ENCODE measurements at regions not wholly inside any gene's neighbourhood (a gene's known extent, or its start where the extent isn't known, plus 50 kb on each side); places are given as distances from the start of the nearest gene placed in this dataset.

DNA sequence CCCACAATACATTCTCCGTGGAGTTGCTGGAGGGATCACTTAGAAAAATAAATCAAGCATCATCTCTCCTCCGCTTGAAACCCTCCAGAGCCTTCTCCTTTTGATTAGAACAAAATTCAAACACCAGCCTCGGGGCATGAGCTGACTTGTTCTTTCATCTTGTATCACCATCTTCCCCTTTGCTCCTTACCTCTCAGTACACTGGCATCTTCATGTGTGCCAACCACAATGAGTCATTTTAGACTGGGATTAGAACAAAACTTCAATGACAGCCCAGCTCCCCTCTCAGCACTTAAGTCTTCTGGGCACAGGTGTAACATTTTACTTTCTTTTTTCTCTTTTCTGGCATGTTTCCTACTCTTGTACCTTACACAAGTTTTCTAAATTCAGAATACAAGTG is 1159.2 kb upstream of the TMEM132C start:
- Histone ChIP-seq H3K4ac (ENCODE audit: low read depth, low read length) (no peak overlapping the region), H2BK12ac (ENCODE audit: insufficient read length, low read depth, low read length) (no peak overlapping the region), H3K27me3 (ENCODE audit: insufficient read depth, low read length) (no peaks in the 10 kb centered on the region), H4K8ac (replicated peaks; ENCODE audit: insufficient read length, low read depth, low read length) (no peak overlapping the region), H2BK120ac (ENCODE audit: low read depth, low read length, poor library complexity, severe bottlenecking) (no peak overlapping the region), H3K23ac (ENCODE audit: insufficient read length, low read depth, low read length) (no peak overlapping the region), H2AFZ (ENCODE audit: low read length) (no peak overlapping the region), H3K23me2 (ENCODE audit: insufficient read length, low read depth, low read length, poor library complexity, severe bottlenecking) (no peaks in the 10 kb centered on the region), H2BK20ac (ENCODE audit: low read depth, low read length, poor library complexity, severe bottlenecking) (no peak overlapping the region), H3K79me1 (ENCODE audit: insufficient read depth, low read depth, low read length, poor library complexity, severe bottlenecking) (no peaks in the 10 kb centered on the region), H2AK5ac (ENCODE audit: insufficient read length, low read length) (no peak overlapping the region), H4K20me1 (ENCODE audit: control insufficient read depth, insufficient read depth, insufficient read length) (no peaks in the 10 kb centered on the region), H2BK5ac (ENCODE audit: insufficient read length, low read length) (no peak overlapping the region), H3K18ac (ENCODE audit: insufficient read length, low read depth, low read length) (no peak overlapping the region), H4K91ac (ENCODE audit: insufficient read length, low read depth, low read length) (no peak overlapping the region), H3K27ac (ENCODE audit: insufficient read length, low read depth, low read length) (no peak overlapping the region), H4K5ac (ENCODE audit: insufficient read length, low read depth, low read length) (no peak overlapping the region), H3T11ph (ENCODE audit: low read length) (no peak overlapping the region), H3K56ac (ENCODE audit: insufficient read length, low read depth, low read length) (no peak overlapping the region), H3K4me1 (ENCODE audit: insufficient read depth, low read length) (no peaks in the 10 kb centered on the region), H3K14ac (ENCODE audit: insufficient read depth, low read length) (no peak overlapping the region), H3K4me2 (ENCODE audit: insufficient read depth, insufficient read length, low read length) (no peak overlapping the region), H3K9me3 (ENCODE audit: control insufficient read depth, low read depth, low read length) (no peaks in the 10 kb centered on the region), H2BK15ac (ENCODE audit: low read depth, low read length) (no peak overlapping the region), H3K9ac (ENCODE audit: extremely low read depth, insufficient read length, low read length) (no peak overlapping the region), H3K79me2 (ENCODE audit: insufficient read depth, low read length) (no peaks in the 10 kb centered on the region)
- WGBS (ENCODE audit: extremely low coverage, insufficient read length, low lambda C conversion rate) = no CpG with 5 or more reads among the region's 3 CpGs
- TF ChIP-seq, protein P1, sequence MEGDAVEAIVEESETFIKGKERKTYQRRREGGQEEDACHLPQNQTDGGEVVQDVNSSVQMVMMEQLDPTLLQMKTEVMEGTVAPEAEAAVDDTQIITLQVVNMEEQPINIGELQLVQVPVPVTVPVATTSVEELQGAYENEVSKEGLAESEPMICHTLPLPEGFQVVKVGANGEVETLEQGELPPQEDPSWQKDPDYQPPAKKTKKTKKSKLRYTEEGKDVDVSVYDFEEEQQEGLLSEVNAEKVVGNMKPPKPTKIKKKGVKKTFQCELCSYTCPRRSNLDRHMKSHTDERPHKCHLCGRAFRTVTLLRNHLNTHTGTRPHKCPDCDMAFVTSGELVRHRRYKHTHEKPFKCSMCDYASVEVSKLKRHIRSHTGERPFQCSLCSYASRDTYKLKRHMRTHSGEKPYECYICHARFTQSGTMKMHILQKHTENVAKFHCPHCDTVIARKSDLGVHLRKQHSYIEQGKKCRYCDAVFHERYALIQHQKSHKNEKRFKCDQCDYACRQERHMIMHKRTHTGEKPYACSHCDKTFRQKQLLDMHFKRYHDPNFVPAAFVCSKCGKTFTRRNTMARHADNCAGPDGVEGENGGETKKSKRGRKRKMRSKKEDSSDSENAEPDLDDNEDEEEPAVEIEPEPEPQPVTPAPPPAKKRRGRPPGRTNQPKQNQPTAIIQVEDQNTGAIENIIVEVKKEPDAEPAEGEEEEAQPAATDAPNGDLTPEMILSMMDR (conservative IDR thresholded peaks at IDR 0.05) = no peak
- H3K36me3 Mint-ChIP-seq (ENCODE audit: insufficient read depth in 1 of 3, low read depth in 3 of 3) = no peaks in the 10 kb centered on the region
- H3K4me3 Mint-ChIP-seq = no peak overlapping the region
- no peak overlapping the region for H3K27ac Mint-ChIP-seq
- H3K4me1 Mint-ChIP-seq = peaks cover 11 to 14% of the 10 kb centered on the region in 2 experiments
- no peaks in the 10 kb centered on the region for H3K27me3 Mint-ChIP-seq (ENCODE audit: low read depth)
- no peak for DNase-seq
- no peaks in the 10 kb centered on the region; a peak in 1 of 5 replicates for H3K9me3 Mint-ChIP-seq

Data from H9 (cell line).